ENCODE measurements at regions not wholly inside any gene's neighbourhood (a gene's known extent, or its start where the extent isn't known, plus 50 kb on each side); places are given as distances from the start of the nearest gene placed in this dataset.
"Not testable (repeated sequence)": the region's sequence is repeated elsewhere in the genome, so short reads cannot be mapped to it uniquely, and the experiment has no call there.

GRCh38 chr2:122034777-122035176 lies 279.3 kb downstream of the TSN start:
- ChIA-PET POLR2A (no interaction called here), CTCF (no interaction called here)

DNA sequence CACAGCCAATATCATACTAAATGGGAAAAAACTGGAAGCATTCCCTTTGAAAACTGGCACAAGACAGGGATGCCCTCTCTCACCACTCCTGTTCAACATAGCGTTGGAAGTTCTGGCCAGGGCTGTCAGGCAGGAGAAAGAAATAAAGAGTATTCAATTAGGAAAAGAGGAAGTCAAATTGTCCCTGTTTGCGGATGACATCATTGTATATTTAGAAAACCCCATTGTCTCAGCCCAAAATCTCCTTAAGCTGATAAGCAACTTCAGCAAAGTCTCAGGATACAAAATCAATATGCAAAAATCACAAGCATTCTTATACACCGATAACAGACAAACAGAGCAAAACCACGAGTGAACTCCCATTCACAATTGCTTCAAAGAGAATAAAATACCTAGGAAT lies 283.4 kb downstream of the TSN start:
- CTCF ChIA-PET, POLR2A ChIA-PET: not testable (repeated sequence)

DNA sequence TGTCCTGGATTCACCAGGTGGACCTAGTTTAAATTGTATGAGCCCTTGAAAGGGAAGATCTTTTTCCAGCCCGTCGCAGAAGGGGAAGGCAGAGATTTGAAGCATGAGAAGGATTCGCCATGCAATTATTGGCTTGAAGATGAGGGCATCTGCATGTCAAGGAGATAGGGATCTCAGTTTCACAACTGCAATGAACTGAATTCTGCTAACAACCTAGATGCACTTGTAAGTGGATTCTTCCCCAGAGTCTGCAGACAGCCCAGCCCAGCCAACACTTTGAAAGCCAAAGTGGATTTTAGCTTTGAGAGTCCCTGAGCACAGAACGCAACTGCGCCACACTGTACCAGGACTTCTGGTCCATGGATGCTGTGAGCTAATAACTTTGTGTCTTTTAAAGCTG lies 286.0 kb downstream of the TSN start:
- ChIA-PET CTCF (no interaction called here), POLR2A (no interaction called here)

DNA sequence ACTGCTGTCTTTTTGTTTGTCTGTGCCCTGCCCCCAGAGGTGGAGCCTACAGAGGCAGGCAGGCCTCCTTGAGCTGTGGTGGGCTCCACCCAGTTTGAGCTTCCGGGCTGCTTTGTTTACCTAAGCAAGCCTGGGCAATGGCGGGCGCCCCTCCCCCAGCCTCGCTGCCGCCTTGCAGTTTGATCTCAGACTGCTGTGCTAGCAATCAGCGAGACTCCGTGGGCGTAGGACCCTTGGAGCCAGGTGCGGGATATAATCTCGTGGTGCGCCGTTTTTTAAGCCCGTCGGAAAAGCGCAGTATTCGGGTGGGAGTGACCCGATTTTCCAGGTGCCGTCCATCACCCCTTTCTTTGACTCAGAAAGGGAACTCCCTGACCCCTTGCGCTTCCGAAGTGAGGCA lies 296.2 kb downstream of the TSN start:
- CTCF ChIA-PET, POLR2A ChIA-PET: not testable (repeated sequence)

GRCh38 chr2:122055521-122055931 lies 300.1 kb downstream of the TSN start:
- ChIA-PET CTCF (no interaction called here), POLR2A (no interaction called here)

GRCh38 chr2:122056853-122057252 lies 301.4 kb downstream of the TSN start:
- ChIA-PET CTCF (no interaction called here), POLR2A (no interaction called here)

GRCh38 chr2:122061206-122061605 lies 305.8 kb downstream of the TSN start:
- CTCF ChIA-PET = no interaction called here
- POLR2A ChIA-PET = no interaction called here

- POLR2A ChIA-PET = no interaction called here
- CTCF ChIA-PET = no interaction called here
These were observed 306.4 kb downstream of the TSN start for GRCh38 chr2:122061831-122062230.

DNA sequence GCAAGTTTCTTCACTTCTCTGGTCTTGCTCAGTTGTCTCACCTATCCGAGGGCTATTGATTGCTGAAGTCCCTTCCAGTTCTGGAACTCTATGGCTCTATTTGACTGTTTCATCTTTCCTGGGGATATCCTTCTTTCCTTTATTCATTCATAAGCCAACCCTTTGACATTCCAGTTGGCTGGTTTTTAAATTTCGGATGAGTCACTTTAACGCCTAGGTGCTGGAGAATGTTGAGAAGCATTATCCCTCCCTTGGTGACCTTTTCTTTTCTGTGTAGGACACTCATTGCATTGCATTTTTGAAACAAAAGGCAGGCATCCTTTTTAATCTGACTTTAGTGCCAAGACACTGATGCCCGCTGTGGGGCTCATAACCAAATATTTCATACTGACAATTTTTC lies 307.1 kb downstream of the TSN start:
- CTCF ChIA-PET = no interaction called here
- POLR2A ChIA-PET = no interaction called here

DNA sequence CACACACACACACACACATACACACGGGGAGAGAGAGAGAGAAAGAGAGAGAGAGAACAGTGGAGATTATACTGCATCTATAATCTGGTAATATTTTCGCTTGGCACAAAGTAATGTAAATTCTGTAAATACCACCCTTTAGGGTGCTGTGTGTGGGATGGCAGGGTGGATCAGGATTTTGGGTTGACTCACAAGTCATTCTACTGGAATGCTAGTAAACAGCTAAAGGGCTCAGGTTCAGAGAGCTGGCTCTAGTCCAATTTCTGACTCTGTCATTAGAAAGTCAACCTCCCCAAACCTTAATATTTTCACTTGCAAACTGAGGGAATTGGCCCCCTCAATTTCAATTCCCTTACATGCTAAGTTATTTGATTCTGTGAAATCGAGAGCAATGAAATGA lies 308.3 kb downstream of the TSN start:
- POLR2A ChIA-PET = no interaction called here
- CTCF ChIA-PET = no interaction called here

DNA sequence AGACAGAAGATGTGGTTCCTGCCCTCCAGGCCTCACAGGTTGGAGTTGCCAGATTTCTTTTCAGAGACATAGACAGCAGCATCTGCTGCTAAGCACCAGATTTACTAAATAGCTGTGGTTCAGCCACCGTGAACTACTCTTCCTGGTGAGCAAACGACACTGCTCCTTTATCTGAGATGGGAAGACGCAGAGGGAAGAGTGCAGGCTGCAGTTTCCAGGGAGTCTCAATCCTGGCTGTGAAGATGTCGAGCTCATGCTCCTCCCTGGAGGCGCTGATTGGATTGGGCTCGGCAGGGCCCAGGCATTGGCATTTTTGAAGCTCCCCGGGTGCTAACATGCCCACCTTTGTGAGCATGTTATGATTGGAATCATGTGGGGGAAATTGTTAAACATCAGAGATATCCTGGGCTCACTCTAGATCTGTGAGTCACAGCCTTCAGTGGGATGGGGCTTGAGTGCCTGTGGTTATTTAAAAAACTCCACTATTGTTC lies 314.8 kb downstream of the TSN start:
- ChIA-PET POLR2A (no interaction called here), CTCF (no interaction called here)

DNA sequence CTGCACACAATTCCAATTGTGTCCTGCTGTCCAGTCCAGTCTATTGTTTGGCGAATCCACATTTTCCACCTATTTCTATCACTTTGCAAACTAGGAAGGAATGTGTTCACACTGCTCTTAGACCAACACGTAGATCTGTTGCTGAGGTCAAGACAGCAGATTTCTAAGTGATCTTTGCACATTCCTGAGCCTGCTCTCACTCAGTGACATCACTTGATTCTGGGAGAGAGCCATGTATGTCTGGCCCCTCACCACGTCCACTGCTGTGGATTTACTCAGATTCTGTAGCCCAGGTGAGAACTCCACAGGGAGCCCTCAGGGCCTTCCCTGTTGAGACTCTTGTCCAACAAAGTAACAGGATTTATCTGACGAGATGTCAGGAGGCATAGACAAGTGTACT lies 317.2 kb downstream of the TSN start:
- POLR2A ChIA-PET = no interaction called here
- CTCF ChIA-PET = no interaction called here

DNA sequence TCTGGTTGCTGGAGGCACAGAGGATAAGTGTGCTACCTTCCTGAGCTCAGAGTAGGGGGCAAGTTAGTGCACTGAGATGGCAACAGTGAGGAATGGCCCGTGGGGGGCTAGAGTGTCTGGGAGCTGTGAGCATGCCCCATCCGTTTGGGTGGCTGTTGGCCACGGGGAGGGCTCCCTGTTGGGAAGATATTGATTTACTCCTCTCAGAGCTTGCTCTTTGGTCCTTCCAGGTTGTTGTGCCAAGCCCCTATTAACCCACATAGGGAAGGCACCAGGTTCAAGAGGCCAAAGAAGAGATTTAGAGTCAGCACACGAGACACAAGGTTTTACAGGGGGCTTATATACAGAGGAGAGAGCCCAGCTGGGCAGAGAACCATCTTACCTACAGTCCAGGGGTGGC lies 318.8 kb downstream of the TSN start:
- CTCF ChIA-PET = no interaction called here
- POLR2A ChIA-PET = no interaction called here

DNA sequence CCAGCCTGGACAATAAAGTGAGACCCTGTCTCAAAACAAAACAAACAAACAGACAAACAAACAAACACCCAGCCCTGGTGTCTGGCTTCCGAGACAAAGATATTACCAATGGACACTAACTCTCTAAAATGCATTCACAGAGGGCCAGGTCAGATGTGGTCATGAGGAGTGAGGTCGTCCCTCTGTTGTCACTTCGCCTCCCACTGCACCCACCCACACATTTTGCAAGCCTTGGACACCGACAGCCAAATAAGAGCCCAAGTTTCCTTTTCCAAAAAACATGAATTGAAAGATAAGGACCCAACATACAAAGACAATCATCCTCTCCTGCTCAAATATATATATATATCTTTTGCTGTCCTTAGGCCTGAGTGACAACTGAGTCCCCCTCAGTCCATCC lies 319.9 kb downstream of the TSN start:
- CTCF ChIA-PET = no interaction called here
- POLR2A ChIA-PET = no interaction called here

GRCh38 chr2:122077114-122077513 lies 321.7 kb downstream of the TSN start:
- CTCF ChIA-PET = interaction anchor here (1.5 kb wide), 1 partner anchor 10 kb away, joined by 3 read pairs; no protein-coding TSS in a partner anchor
- POLR2A ChIA-PET = no interaction called here

- ChIA-PET POLR2A (no interaction called here), CTCF (no interaction called here)
These were observed 322.3 kb downstream of the TSN start for GRCh38 chr2:122077771-122078170.

DNA sequence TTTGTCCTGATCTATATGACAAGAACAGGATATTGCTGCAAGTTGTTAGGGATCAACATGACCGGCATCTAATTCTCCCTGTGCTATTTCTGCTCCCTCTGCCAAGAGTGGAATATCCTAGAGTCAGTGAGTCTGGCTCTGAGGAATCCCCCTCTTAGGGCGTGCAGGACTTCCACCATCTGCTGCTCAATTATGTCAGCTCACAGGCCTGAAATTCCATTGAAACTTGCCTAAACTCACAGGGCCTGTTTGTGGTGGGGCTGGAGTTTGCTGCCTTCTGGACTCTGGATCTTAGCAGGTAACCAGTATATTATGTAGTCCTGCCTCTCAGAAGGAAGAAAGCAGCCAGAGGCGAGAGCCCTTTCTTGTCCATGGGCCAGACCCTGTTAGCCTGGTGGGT lies 323.0 kb downstream of the TSN start:
- POLR2A ChIA-PET = no interaction called here
- CTCF ChIA-PET = no interaction called here

GRCh38 chr2:122079844-122080243 lies 324.4 kb downstream of the TSN start:
- CTCF ChIA-PET = no interaction called here
- POLR2A ChIA-PET = no interaction called here

DNA sequence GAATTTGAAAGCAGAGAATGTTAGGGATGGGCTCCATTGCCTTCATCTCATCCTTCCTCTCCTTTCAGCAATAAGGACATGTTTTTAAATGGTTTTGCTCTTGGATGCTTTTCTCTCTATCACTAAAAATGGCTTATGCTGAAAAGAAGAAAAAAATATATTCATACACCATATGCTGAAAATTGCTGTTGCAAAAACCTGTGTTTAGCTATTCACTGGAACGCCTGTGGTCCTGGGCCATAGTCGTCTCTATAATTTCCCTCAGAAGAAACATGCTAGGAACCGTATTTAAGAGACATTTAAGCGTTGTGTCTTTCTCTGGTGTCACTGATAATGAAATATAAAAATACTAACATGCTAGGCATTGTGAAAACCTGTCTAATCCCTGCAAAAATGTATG lies 324.9 kb downstream of the TSN start:
- ChIA-PET CTCF (no interaction called here), POLR2A (no interaction called here)

DNA sequence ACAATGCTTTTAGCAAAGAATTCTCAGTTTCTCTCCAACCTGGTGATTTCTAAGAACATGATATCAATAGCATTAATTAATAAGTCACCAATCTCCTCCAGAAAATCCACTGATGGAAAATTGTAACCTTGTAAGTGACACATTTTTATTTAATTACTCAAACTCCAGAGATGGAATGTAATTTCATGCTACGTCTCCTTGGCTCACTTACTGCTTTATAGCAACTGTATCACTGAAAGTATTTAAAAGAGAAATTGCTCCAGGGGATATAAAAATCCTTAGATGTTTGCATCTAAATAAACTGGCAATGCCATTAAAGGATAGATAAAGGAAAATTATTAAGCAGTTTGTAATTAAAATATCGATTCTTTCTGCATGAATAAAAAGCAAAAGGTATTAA lies 325.4 kb downstream of the TSN start:
- CTCF ChIA-PET = no interaction called here
- POLR2A ChIA-PET = no interaction called here

- CTCF ChIA-PET = interaction anchor here (0.6 kb wide), 1 partner anchor 867 kb away, joined by 3 read pairs; no protein-coding TSS in a partner anchor
These were observed 326.3 kb downstream of the TSN start for GRCh38 chr2:122081751-122082150.

DNA sequence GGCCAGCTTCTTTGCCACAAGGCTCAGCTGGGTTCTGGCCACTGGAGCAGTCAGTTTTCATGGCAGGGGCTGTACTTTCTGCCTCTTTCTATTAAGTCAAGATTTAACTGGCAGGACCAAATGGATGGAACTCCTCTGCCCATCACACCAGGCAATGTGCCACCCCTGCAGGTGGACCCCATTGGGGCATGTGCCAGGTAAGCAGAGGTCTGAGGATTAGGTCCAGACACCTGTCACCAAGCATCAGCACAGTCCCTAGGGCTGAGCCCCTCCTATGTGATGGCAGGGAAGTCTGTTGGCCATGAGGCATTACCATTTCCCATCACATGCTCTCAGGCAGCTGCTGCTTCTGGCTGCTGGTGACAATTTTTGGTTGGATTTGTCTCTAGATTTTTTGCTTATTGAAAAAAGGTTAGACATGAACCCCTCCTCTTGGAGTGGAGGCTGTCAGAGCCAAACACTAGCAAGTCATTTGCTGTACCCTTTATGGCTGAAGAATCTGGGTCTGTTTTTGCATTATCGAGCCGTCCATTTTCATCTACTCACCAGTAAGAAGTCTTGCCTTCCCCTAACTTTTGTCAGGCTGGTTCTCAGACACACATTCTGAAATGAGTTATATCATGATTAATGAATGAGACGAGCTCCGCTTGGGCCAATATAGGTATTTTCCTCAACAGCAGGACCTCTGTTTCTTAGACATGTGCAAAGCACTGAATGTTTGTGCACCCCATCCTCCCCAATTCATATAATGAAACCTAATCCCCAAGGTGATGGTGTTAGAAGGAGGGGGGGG lies 328.0 kb downstream of the TSN start:
- ChIA-PET POLR2A (no interaction called here), CTCF (no interaction called here)

More at GRCh38 chr2:122081751-122082150, 326.3 kb downstream of the TSN start:
- POLR2A ChIA-PET = no interaction called here

Measured in activated CD8-positive, alpha-beta memory T cell treated with anti-CD3 and anti-CD28 coated beads for 36 hours (primary cell).